NCI-H2171 (cell line): ENCODE measurements at regions not wholly inside any gene's neighbourhood (a gene's known extent, or its start where the extent isn't known, plus 50 kb on each side); places are given as distances from the start of the nearest gene placed in this dataset.

Experiments
- DNase-seq: peaks from one replicate; lab custom pipeline; 2025; lab: John Stamatoyannopoulos, UW

- DNase-seq: no peak
Observed at GRCh38 chr12:11568155-11568761, 81.2 kb upstream of the ETV6 start.

- no peak for DNase-seq
Observed at GRCh38 chr12:11568762-11569478, 80.6 kb upstream of the ETV6 start.

GRCh38 chr12:11569716-11570115 lies 79.8 kb upstream of the ETV6 start:
- no peak for DNase-seq

GRCh38 chr12:11573880-11574279 lies 75.6 kb upstream of the ETV6 start:
- no peak for DNase-seq

GRCh38 chr12:11576104-11576503 lies 73.4 kb upstream of the ETV6 start:
- DNase-seq: no peak

- no peak for DNase-seq
Observed at GRCh38 chr12:11577658-11578260, 71.7 kb upstream of the ETV6 start.

- DNase-seq: no peak
Observed at GRCh38 chr12:11578461-11578993, 70.9 kb upstream of the ETV6 start.

- DNase-seq: no peak
Observed at GRCh38 chr12:11580125-11580751, 69.2 kb upstream of the ETV6 start.

- DNase-seq: peak; percentile 26
Observed at GRCh38 chr12:11581179-11581755, 68.2 kb upstream of the ETV6 start.

GRCh38 chr12:11584221-11584855 lies 65.1 kb upstream of the ETV6 start:
- DNase-seq: no peak

GRCh38 chr12:11592484-11592883 lies 57.0 kb upstream of the ETV6 start:
- DNase-seq: no peak

GRCh38 chr12:11593013-11593412 lies 56.5 kb upstream of the ETV6 start:
- no peak for DNase-seq

GRCh38 chr12:11595080-11595479 lies 54.4 kb upstream of the ETV6 start:
- no peak for DNase-seq

GRCh38 chr12:11596141-11596540 lies 53.3 kb upstream of the ETV6 start:
- DNase-seq: no peak

- no peak for DNase-seq
Observed at GRCh38 chr12:11598900-11599299, 50.6 kb upstream of the ETV6 start.
